Duodenal mucosa (tissue), 2 donors: ENCODE measurements at regions not wholly inside any gene's neighbourhood (a gene's known extent, or its start where the extent isn't known, plus 50 kb on each side); places are given as distances from the start of the nearest gene placed in this dataset.

Experiments used
- H3K27ac ChIP-seq: one replicate; pipeline ENCODE4 v1.7.0; 2013; ENCODE audit warnings: low read depth, low read length
- H3K27me3 ChIP-seq, 2 donors: one replicate each; pipeline ENCODE4 v1.7.0; 2013; ENCODE audit warnings: low read length in 2 of 2, control low read depth in 1 of 2; ENCODE audit not compliant: insufficient read depth in 2 of 2, control insufficient read depth in 1 of 2
- H3K36me3 ChIP-seq, 2 donors: one replicate each; pipeline ENCODE4 v1.7.0; 2013; ENCODE audit warnings: low read length in 2 of 2, control low read depth in 1 of 2; ENCODE audit not compliant: insufficient read depth in 2 of 2, control insufficient read depth in 1 of 2
- H3K4me1 ChIP-seq, 2 donors: one replicate each; pipeline ENCODE4 v1.7.0; 2013; ENCODE audit warnings: low read length in 2 of 2, control low read depth in 1 of 2; ENCODE audit not compliant: insufficient read depth in 2 of 2, control insufficient read depth in 1 of 2
- H3K4me3 ChIP-seq, 2 donors: one replicate each; pipeline ENCODE4 v1.7.0; 2013; ENCODE audit warnings: low read length in 2 of 2, low read depth in 1 of 2
- H3K9ac ChIP-seq, 2 donors: one replicate each; pipeline ENCODE4 v1.7.0; 2013; ENCODE audit warnings: low read length in 2 of 2, low read depth in 1 of 2
- H3K9me3 ChIP-seq, 2 donors: one replicate each; pipeline ENCODE4 v1.7.0; 2013; ENCODE audit warnings: low read length in 2 of 2, control low read depth in 1 of 2; ENCODE audit not compliant: control insufficient read depth in 1 of 2

- H3K27ac ChIP-seq, result no peak overlapping the region
- no peaks in the 10 kb centered on the region for H3K9me3 ChIP-seq
- no peak overlapping the region for H3K4me3 ChIP-seq
- H3K27me3 ChIP-seq, result no peaks in the 10 kb centered on the region
- H3K9ac ChIP-seq, result no peak overlapping the region
- no peaks in the 10 kb centered on the region for H3K4me1 ChIP-seq
- H3K36me3 ChIP-seq, result no peaks in the 10 kb centered on the region
These were observed 144.0 kb upstream of the GPC1 start for GRCh38 chr2:240291337-240292034.

GRCh38 chr2:240292035-240292574, 143.4 kb upstream of the GPC1 start:
- H3K36me3 ChIP-seq, result no peaks in the 10 kb centered on the region
- H3K27me3 ChIP-seq, result no peaks in the 10 kb centered on the region
- no peak overlapping the region for H3K4me3 ChIP-seq
- no peaks in the 10 kb centered on the region for H3K9me3 ChIP-seq
- H3K27ac ChIP-seq, result no peak overlapping the region
- H3K9ac ChIP-seq, result no peak overlapping the region
- H3K4me1 ChIP-seq, result no peaks in the 10 kb centered on the region

GRCh38 chr2:240292619-240293525, 142.6 kb upstream of the GPC1 start:
- Histone ChIP-seq H3K27me3 (no peaks in the 10 kb centered on the region), H3K4me1 (no peaks in the 10 kb centered on the region), H3K9me3 (no peaks in the 10 kb centered on the region), H3K36me3 (no peaks in the 10 kb centered on the region), H3K4me3 (no peak overlapping the region), H3K27ac (no peak overlapping the region), H3K9ac (no peak overlapping the region)

GRCh38 chr2:240293557-240294461, 141.7 kb upstream of the GPC1 start:
- H3K27ac ChIP-seq, result no peak overlapping the region
- H3K4me3 ChIP-seq, result no peak overlapping the region

GRCh38 chr2:240294514-240294913, 140.9 kb upstream of the GPC1 start:
- Histone ChIP-seq H3K4me1 (no peaks in the 10 kb centered on the region), H3K36me3 (no peaks in the 10 kb centered on the region), H3K4me3 (no peak overlapping the region), H3K27ac (no peak overlapping the region), H3K27me3 (no peaks in the 10 kb centered on the region), H3K9ac (no peak overlapping the region), H3K9me3 (no peaks in the 10 kb centered on the region)

More at GRCh38 chr2:240293557-240294461, 141.7 kb upstream of the GPC1 start:
- Histone ChIP-seq H3K9me3 (no peaks in the 10 kb centered on the region), H3K4me1 (no peaks in the 10 kb centered on the region), H3K9ac (no peak overlapping the region), H3K36me3 (no peaks in the 10 kb centered on the region), H3K27me3 (no peaks in the 10 kb centered on the region)

- Histone ChIP-seq H3K36me3 (no peaks in the 10 kb centered on the region), H3K4me3 (no peak overlapping the region), H3K27me3 (no peaks in the 10 kb centered on the region), H3K9me3 (no peaks in the 10 kb centered on the region), H3K9ac (no peak overlapping the region), H3K4me1 (no peaks in the 10 kb centered on the region), H3K27ac (no peak overlapping the region)
These were observed 140.0 kb upstream of the GPC1 start for GRCh38 chr2:240295256-240296103.

GRCh38 chr2:240296104-240296406, 139.4 kb upstream of the GPC1 start:
- Histone ChIP-seq H3K36me3 (no peaks in the 10 kb centered on the region), H3K4me3 (no peak overlapping the region), H3K9me3 (no peaks in the 10 kb centered on the region), H3K4me1 (no peaks in the 10 kb centered on the region), H3K9ac (no peak overlapping the region), H3K27ac (no peak overlapping the region), H3K27me3 (no peaks in the 10 kb centered on the region)

- no peaks in the 10 kb centered on the region for H3K36me3 ChIP-seq
- no peak overlapping the region for H3K27ac ChIP-seq
- no peaks in the 10 kb centered on the region for H3K9me3 ChIP-seq
- no peaks in the 10 kb centered on the region for H3K27me3 ChIP-seq
- H3K9ac ChIP-seq, result no peak overlapping the region
- no peaks in the 10 kb centered on the region for H3K4me1 ChIP-seq
- no peak overlapping the region for H3K4me3 ChIP-seq
These were observed 138.8 kb upstream of the GPC1 start for GRCh38 chr2:240296476-240297255.
